MG63 (cell line): ENCODE measurements at regions not wholly inside any gene's neighbourhood (a gene's known extent, or its start where the extent isn't known, plus 50 kb on each side); places are given as distances from the start of the nearest gene placed in this dataset.
"Not testable (repeated sequence)": the region's sequence is repeated elsewhere in the genome, so short reads cannot be mapped to it uniquely, and the experiment has no call there.

Experiments
- DNase-seq: peaks from one replicate; pipeline ENCODE4 v3.0.0-alpha.2; 2020
- H3K27me3 ChIP-seq: fragments of 250-450 bp; sonication (Bioruptor Pico); 2 replicates; pipeline ENCODE4 v1.5.1; 2020; ENCODE audit warnings: mild to moderate bottlenecking, moderate library complexity
- H3K36me3 ChIP-seq: fragments of 250-450 bp; sonication (Bioruptor Pico); 2 replicates; pipeline ENCODE4 v1.5.1; 2020; ENCODE audit warnings: mild to moderate bottlenecking, moderate library complexity
- H3K4me3 ChIP-seq: fragments of 250-450 bp; sonication (Bioruptor Pico); 2 replicates; pipeline ENCODE4 v1.5.1; 2020; ENCODE audit warnings: mild to moderate bottlenecking, moderate library complexity
- H3K9me3 ChIP-seq: fragments of 250-450 bp; sonication (Bioruptor Pico); 2 replicates; pipeline ENCODE4 v1.5.1; 2020; ENCODE audit warnings: mild to moderate bottlenecking, moderate library complexity

GRCh38 chr6:27830600-27831433 is 81.4 kb downstream of the OR2B2 start:
- not testable (repeated sequence) for H3K27me3 ChIP-seq
- peak; percentile 75 for DNase-seq

GRCh38 chr6:27830212-27830599 is 82.0 kb downstream of the OR2B2 start:
- H3K4me3 ChIP-seq = peak overlapping the region; percentile 82
- DNase-seq = no peak
- peaks cover 23% of the 10 kb centered on the region for H3K36me3 ChIP-seq
- H3K27me3 ChIP-seq = no peaks in the 10 kb centered on the region
- H3K9me3 ChIP-seq = no peaks in the 10 kb centered on the region

More at GRCh38 chr6:27830600-27831433, 81.4 kb downstream of the OR2B2 start:
- H3K9me3 ChIP-seq = not testable (repeated sequence)
- Histone ChIP-seq H3K36me3 (peaks cover 26% of the 10 kb centered on the region), H3K4me3 (peak overlapping the region; percentile 82)

- H3K9me3 ChIP-seq = no peaks in the 10 kb centered on the region
- H3K4me3 ChIP-seq = peak overlapping the region; percentile 82
- DNase-seq = peak; percentile 41
- H3K27me3 ChIP-seq = no peaks in the 10 kb centered on the region
- peaks cover 22% of the 10 kb centered on the region for H3K36me3 ChIP-seq
Observed at GRCh38 chr6:27829453-27830211, 82.6 kb downstream of the OR2B2 start.

DNA sequence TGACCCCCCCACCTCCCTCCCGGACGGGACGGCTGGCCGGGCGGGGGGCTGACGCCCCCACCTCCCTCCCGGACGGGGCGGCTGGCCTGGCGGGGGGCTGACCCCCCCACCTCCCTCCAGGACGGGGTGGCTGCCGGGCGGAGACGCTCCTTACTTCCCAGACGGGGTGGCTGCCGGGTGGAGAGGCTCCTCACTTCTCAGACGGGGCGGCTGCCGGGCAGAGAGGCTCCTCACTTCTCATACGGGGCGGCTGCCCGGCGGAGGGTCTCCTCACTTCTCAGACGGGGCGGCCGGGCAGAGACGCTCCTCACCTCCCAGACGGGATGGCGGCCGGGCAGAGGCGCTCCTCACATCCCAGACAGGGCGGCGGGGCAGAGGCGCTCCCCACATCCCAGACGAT is 84.7 kb downstream of the OR2B2 start:
- not testable (repeated sequence) for H3K9me3 ChIP-seq, H3K27me3 ChIP-seq
- DNase-seq = peak; percentile 73
- Histone ChIP-seq H3K36me3 (peaks cover 13% of the 10 kb centered on the region), H3K4me3 (peak overlapping the region; percentile 82)

DNA sequence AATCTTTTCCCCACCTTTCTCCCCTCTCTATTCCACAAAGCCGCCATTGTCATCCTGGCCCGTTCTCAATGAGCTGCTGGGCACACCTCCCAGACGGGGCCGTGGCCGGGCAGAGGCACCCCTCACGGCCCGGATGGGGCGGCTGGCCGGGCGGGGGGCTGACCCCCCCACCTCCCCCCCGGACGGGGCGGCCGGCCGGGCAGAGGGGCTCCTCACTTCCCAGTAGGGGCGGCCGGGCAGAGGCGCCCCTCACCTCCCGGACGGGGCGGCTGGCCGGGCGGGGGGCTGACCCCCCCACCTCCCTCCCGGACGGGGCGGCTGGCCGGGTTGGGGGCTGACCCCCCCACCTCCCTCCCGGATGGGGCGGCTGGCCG is 85.6 kb downstream of the OR2B2 start:
- not testable (repeated sequence) for H3K27me3 ChIP-seq, H3K9me3 ChIP-seq
- peak overlapping the region; percentile 87 for H3K4me3 ChIP-seq
- H3K36me3 ChIP-seq = peaks cover 13% of the 10 kb centered on the region
- DNase-seq = peak; percentile 73

DNA sequence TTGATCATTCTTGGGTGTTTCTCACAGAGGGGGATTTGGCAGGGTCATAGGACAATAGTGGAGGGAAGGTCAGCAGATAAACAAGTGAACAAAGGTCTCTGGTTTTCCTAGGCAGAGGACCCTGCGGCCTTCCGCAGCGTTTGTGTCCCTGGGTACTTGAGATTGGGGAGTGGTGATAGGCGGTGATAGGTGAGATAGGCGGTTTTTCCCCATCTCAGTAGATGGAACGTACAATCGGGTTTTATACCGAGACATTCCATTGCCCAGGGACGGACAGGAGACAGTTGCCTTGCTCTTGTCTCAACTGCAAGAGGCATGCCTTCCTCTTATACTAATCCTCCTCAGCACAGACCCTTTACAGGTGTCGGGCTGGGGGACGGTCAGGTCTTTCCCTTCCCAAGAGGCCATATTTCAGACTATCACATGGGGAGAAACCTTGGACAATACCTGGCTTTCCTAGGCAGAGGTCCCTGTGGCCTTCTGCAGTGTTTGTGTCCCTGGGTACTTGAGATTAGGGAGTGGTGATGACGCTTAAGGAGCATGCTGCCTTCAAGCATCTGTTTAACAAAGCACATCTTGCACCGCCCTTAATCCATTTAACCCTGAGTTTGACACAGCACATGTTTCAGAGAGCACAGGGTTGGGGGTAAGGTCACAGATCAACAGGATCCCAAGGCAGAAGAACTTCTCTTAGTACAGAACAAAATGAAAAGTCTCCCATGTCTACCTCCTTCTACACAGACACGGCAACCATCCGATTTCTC is 86.2 kb downstream of the OR2B2 start:
- peaks cover 13% of the 10 kb centered on the region for H3K36me3 ChIP-seq
- not testable (repeated sequence) for H3K27me3 ChIP-seq, H3K9me3 ChIP-seq
- H3K4me3 ChIP-seq = peak overlapping the region; percentile 87
- peak; percentile 48 for DNase-seq

- Histone ChIP-seq H3K4me3 (peak overlapping the region; percentile 87), H3K9me3 (no peaks in the 10 kb centered on the region), H3K27me3 (no peaks in the 10 kb centered on the region), H3K36me3 (peaks cover 10% of the 10 kb centered on the region)
- DNase-seq = no peak
Observed at GRCh38 chr6:27825025-27825793, 87.0 kb downstream of the OR2B2 start.

- peak overlapping the region; percentile 87 for H3K4me3 ChIP-seq
- peak; percentile 82 for DNase-seq
- not testable (repeated sequence) for H3K9me3 ChIP-seq, H3K36me3 ChIP-seq, H3K27me3 ChIP-seq
Observed at GRCh38 chr6:27824211-27825024, 87.8 kb downstream of the OR2B2 start.

GRCh38 chr6:27823714-27824210 is 88.4 kb downstream of the OR2B2 start:
- H3K9me3 ChIP-seq, H3K27me3 ChIP-seq, H3K36me3 ChIP-seq: not testable (repeated sequence)
- H3K4me3 ChIP-seq = peak overlapping the region; percentile 36
- peak; percentile 94 for DNase-seq

DNA sequence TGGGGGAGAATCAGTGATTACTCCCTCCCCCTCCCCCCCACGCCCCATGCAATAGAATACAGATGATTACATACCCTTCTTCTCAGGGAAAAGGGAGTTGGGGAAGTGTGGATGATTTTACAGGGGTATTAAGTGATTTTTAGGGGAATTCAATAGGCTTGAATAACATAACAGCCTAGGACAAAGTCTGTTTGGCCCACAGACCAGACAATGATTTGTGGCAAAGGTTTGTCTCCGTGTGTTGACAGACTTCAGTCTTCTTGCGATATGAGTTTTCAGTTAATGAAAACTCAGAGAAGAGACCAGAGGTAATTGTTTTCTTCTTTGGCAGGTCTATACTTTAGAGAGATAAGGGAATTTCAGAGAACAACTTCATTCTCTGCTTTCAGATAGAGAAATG is 95.3 kb downstream of the OR2B2 start:
- Histone ChIP-seq H3K9me3 (peaks cover 3% of the 10 kb centered on the region), H3K27me3 (no peaks in the 10 kb centered on the region), H3K4me3 (no peak overlapping the region), H3K36me3 (no peaks in the 10 kb centered on the region)
- no peak for DNase-seq

DNA sequence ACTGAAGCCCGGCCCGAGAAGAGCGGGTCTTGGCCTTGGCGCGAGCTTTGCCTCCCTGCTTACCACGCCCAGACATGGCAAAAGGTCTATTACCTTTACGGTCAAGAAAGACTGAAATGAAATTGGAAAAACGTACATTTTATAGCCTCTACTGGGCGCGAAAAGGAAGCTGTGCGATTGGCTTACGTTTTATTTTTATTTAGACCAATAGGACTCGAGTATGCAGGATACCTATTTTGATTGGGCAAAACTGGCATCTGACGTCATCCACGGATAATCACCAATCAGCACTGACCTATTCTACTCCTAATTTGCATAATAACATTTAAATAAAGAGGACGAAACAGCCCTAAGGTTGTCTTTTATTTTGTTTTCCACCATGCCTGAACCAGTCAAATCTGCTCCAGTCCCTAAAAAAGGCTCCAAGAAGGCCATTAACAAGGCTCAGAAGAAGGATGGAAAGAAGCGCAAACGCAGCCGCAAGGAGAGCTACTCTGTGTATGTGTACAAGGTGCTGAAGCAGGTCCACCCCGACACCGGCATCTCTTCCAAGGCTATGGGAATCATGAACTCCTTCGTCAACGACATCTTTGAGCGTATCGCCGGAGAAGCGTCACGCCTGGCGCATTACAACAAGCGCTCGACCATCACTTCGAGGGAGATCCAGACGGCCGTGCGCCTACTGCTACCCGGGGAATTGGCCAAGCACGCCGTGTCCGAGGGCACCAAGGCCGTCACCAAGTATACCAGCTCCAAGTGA is 97.4 kb downstream of the OR2B2 start:
- DNase-seq = peak; percentile 94
- Histone ChIP-seq H3K9me3 (peaks cover 3% of the 10 kb centered on the region), H3K36me3 (no peaks in the 10 kb centered on the region), H3K4me3 (peak overlapping the region; percentile 43), H3K27me3 (no peaks in the 10 kb centered on the region)

- H3K9me3 ChIP-seq, DNase-seq, H3K27me3 ChIP-seq, H3K36me3 ChIP-seq: not testable (repeated sequence)
- H3K4me3 ChIP-seq = peak overlapping the region; percentile 43
Observed at GRCh38 chr6:27814415-27814664, 97.9 kb downstream of the OR2B2 start.

- Histone ChIP-seq H3K27me3 (no peaks in the 10 kb centered on the region), H3K4me3 (peak overlapping the region; percentile 43), H3K36me3 (no peaks in the 10 kb centered on the region), H3K9me3 (peaks cover 3% of the 10 kb centered on the region)
- no peak for DNase-seq
Observed at GRCh38 chr6:27812805-27813492, 99.2 kb downstream of the OR2B2 start.

DNA sequence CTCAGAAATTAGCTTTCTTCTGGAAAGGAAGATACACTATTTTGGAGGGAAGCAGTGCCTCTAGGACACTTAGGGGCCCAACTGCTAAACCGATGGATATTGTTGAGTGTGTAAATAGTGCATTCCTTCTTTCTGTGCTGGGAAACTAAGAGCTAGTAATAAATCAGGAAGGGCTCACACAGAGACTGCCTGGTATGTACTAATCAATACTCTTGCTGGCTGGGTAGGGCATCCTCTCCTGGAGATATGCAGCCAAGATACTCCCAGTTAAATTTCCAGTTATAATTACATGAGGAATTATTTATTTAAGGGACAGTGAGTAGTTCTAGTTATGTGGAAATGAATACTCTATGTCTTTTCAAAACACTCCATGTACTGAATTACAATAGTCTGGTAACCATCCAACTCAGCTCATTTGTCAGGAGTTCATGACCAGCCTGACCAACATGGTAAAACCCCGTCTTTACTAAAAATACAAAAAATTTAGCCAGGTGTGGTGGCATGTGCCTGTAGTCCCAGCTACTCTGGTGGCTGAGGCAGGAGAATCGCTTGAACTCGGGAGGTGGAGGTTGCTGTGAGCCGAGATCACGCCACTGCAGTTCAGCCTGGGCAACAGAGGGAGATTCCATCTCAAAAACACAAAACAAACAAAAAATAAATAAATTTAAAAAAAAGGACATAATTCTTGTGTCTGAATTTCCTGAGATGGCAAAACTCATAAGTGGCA is 100.0 kb downstream of the OR2B2 start:
- no peaks in the 10 kb centered on the region for H3K36me3 ChIP-seq
- H3K9me3 ChIP-seq = peaks cover 3% of the 10 kb centered on the region

More for the DNA sequence above, 100.0 kb downstream of the OR2B2 start:
- Histone ChIP-seq H3K4me3 (peak overlapping the region; percentile 71), H3K27me3 (no peaks in the 10 kb centered on the region)
- DNase-seq = no peak
